Naive thymus-derived CD4-positive, alpha-beta T cell (primary cell): ENCODE measurements at regions not wholly inside any gene's neighbourhood (a gene's known extent, or its start where the extent isn't known, plus 50 kb on each side); places are given as distances from the start of the nearest gene placed in this dataset.

Experiments used
- ATAC-seq: fragments of 150-1000 bp; cut with Tn5 transposase; 2 replicates; pipeline ENCODE4 v1.10.0; 2021; ENCODE audit warnings: mild to moderate bottlenecking, moderate library complexity
- CTCF ChIA-PET: fragments of 350-600 bp; sonication (Branson Sonifier 250); formaldehyde crosslinking; loops from one replicate; lab custom pipeline; 2021; ENCODE audit warnings: antibody characterized with exemption; lab: Charles Lee
- POLR2A ChIA-PET: fragments of 350-600 bp; sonication (Branson Sonifier 250); formaldehyde crosslinking; loops from one replicate; lab custom pipeline; 2021; ENCODE audit warnings: antibody characterized with exemption, inconsistent platforms; lab: Charles Lee
- DNase-seq, 9 donors: peaks; one replicate each; pipeline versions ENCODE4 v3.0.0 to v3.0.0-alpha.2; 2020 to 2022; ENCODE audit warnings: mixed read lengths in 1 of 9
- H3K27ac ChIP-seq: one replicate; pipeline ENCODE4 v1.7.0; 2013; ENCODE audit warnings: mild to moderate bottlenecking, low read depth, low read length, moderate library complexity
- H3K27me3 ChIP-seq, 2 donors: one replicate each; pipeline ENCODE4 v1.7.0; 2013; ENCODE audit warnings: low read length in 2 of 2, mild to moderate bottlenecking in 2 of 2, moderate library complexity in 2 of 2; ENCODE audit not compliant: control insufficient read depth in 2 of 2, insufficient read depth in 2 of 2
- H3K36me3 ChIP-seq, 3 experiments: 1 replicate in 2 of 3; 2 replicates in 1 of 3; pipeline ENCODE4 v1.7.0; 2013; ENCODE audit warnings: low read length in 3 of 3, mild to moderate bottlenecking in 3 of 3, moderate library complexity in 1 of 3; ENCODE audit not compliant: insufficient read depth in 3 of 3, control insufficient read depth in 2 of 3
- H3K4me1 ChIP-seq, 2 donors: one replicate each; pipeline ENCODE4 v1.7.0; 2013; ENCODE audit warnings: low read length in 2 of 2, mild to moderate bottlenecking in 2 of 2, moderate library complexity in 1 of 2; ENCODE audit not compliant: control insufficient read depth in 2 of 2, insufficient read depth in 2 of 2
- H3K4me3 ChIP-seq: 2 replicates; pipeline ENCODE4 v1.7.0; 2013; ENCODE audit warnings: mild to moderate bottlenecking, low read length
- H3K9me3 ChIP-seq, 3 experiments: 1 replicate in 2 of 3; 2 replicates in 1 of 3; pipeline ENCODE4 v1.7.0; 2013; ENCODE audit warnings: low read length in 3 of 3; ENCODE audit not compliant: control insufficient read depth in 2 of 3
- H3K27ac Mint-ChIP-seq, 9 donors: one replicate each; pipeline ENCODE4 v1.8.0; 2020 to 2022; ENCODE audit warnings: mixed read lengths in 9 of 9, mild to moderate bottlenecking in 8 of 9, moderate library complexity in 5 of 9, inconsistent platforms in 2 of 9
- H3K27me3 Mint-ChIP-seq, 5 donors: one replicate each; pipeline ENCODE4 v1.8.0; 2021 to 2022; ENCODE audit warnings: mixed read lengths in 5 of 5, mild to moderate bottlenecking in 1 of 5
- H3K36me3 Mint-ChIP-seq, 5 donors: one replicate each; pipeline ENCODE4 v1.8.0; 2020 to 2022; ENCODE audit warnings: mixed read lengths in 5 of 5, mild to moderate bottlenecking in 3 of 5, inconsistent platforms in 1 of 5
- H3K4me1 Mint-ChIP-seq, 7 donors: one replicate each; pipeline ENCODE4 v1.8.0; 2020 to 2022; ENCODE audit warnings: mixed read lengths in 7 of 7, mild to moderate bottlenecking in 3 of 7, inconsistent platforms in 1 of 7
- H3K4me3 Mint-ChIP-seq, 10 donors: one replicate each; pipeline ENCODE4 v1.8.0; 2020 to 2022; ENCODE audit warnings: mild to moderate bottlenecking in 10 of 10, mixed read lengths in 10 of 10, moderate library complexity in 6 of 10, inconsistent platforms in 2 of 10
- H3K9me3 Mint-ChIP-seq, 11 donors: one replicate each; pipeline ENCODE4 v1.8.0; 2020 to 2022; ENCODE audit warnings: mixed read lengths in 11 of 11, mild to moderate bottlenecking in 4 of 11, inconsistent platforms in 1 of 11, moderate library complexity in 1 of 11
- intact Hi-C, 2 donors: fragments of 100-400 bp; cut with micrococcal nuclease; formaldehyde crosslinking; loops; one replicate each; pipeline ENCODE4 v1.15.1; 2023

- Mint-ChIP-seq H3K27me3 (peaks cover 0 to 17% (median 2%) of the 10 kb centered on the region in 5 donors), H3K4me3 (no peak overlapping the region), H3K4me1 (peaks cover 0 to 2% (median 0%) of the 10 kb centered on the region in 7 donors), H3K36me3 (no peaks in the 10 kb centered on the region), H3K9me3 (no peaks in the 10 kb centered on the region), H3K27ac (no peak overlapping the region)
- DNase-seq (no peak), ATAC-seq (no peak)
- Histone ChIP-seq H3K4me3 (no peak overlapping the region), H3K4me1 (no peaks in the 10 kb centered on the region), H3K27me3 (no peaks in the 10 kb centered on the region), H3K9me3 (no peaks in the 10 kb centered on the region), H3K27ac (no peak overlapping the region), H3K36me3 (no peaks in the 10 kb centered on the region)
- intact Hi-C loops = no loop called here
- ChIA-PET POLR2A (no interaction called here), CTCF (no interaction called here)
These were observed 114.8 kb upstream of the RFLNA start for GRCh38 chr12:124179936-124180607.

GRCh38 chr12:124183172-124183571 lies 111.7 kb upstream of the RFLNA start:
- no peak for DNase-seq
- ATAC-seq = no peak
- Histone ChIP-seq H3K4me1 (no peaks in the 10 kb centered on the region), H3K27me3 (no peaks in the 10 kb centered on the region), H3K4me3 (no peak overlapping the region), H3K27ac (no peak overlapping the region), H3K36me3 (no peaks in the 10 kb centered on the region), H3K9me3 (no peaks in the 10 kb centered on the region)
- ChIA-PET CTCF (no interaction called here), POLR2A (no interaction called here)
- no peaks in the 10 kb centered on the region for H3K36me3 Mint-ChIP-seq
- H3K27ac Mint-ChIP-seq = no peak overlapping the region
- no peaks in the 10 kb centered on the region for H3K9me3 Mint-ChIP-seq
- H3K4me1 Mint-ChIP-seq = peaks cover 0 to 2% (median 0%) of the 10 kb centered on the region in 7 donors
- no peak overlapping the region for H3K4me3 Mint-ChIP-seq
- intact Hi-C loops = no loop called here
- H3K27me3 Mint-ChIP-seq = peaks cover 0 to 9% (median 0%) of the 10 kb centered on the region in 5 donors

GRCh38 chr12:124184456-124184855 lies 110.4 kb upstream of the RFLNA start:
- Mint-ChIP-seq H3K9me3 (no peaks in the 10 kb centered on the region), H3K27me3 (peaks cover 0 to 3% (median 0%) of the 10 kb centered on the region in 5 donors), H3K27ac (no peak overlapping the region), H3K4me3 (no peak overlapping the region), H3K36me3 (no peaks in the 10 kb centered on the region), H3K4me1 (peaks cover 0 to 2% (median 0%) of the 10 kb centered on the region in 7 donors)
- no peaks in the 10 kb centered on the region for H3K4me1 ChIP-seq
- intact Hi-C loops = no loop called here
- no peak for ATAC-seq
- no peaks in the 10 kb centered on the region for H3K9me3 ChIP-seq
- no peaks in the 10 kb centered on the region for H3K36me3 ChIP-seq
- POLR2A ChIA-PET = no interaction called here
- no peak overlapping the region for H3K27ac ChIP-seq
- H3K4me3 ChIP-seq = no peak overlapping the region
- CTCF ChIA-PET = no interaction called here
- H3K27me3 ChIP-seq = no peaks in the 10 kb centered on the region
- DNase-seq = no peak

- Histone ChIP-seq H3K4me3 (no peak overlapping the region), H3K9me3 (no peaks in the 10 kb centered on the region), H3K27me3 (no peaks in the 10 kb centered on the region), H3K36me3 (no peaks in the 10 kb centered on the region), H3K4me1 (no peaks in the 10 kb centered on the region), H3K27ac (no peak overlapping the region)
- POLR2A ChIA-PET = no interaction called here
- Mint-ChIP-seq H3K9me3 (no peaks in the 10 kb centered on the region), H3K36me3 (peaks cover 0 to under 1% (median 0%) of the 10 kb centered on the region in 5 donors), H3K4me1 (peaks cover 0 to 10% (median 0%) of the 10 kb centered on the region in 7 donors), H3K27me3 (peaks cover 0 to 3% (median 0%) of the 10 kb centered on the region in 5 donors), H3K4me3 (no peak overlapping the region), H3K27ac (no peak overlapping the region)
- intact Hi-C loops = no loop called here
- ATAC-seq (no peak), DNase-seq (no peak)
- CTCF ChIA-PET = interaction anchor here (0.6 kb wide), 1 partner anchor 79 kb away, joined by 3 read pairs; no protein-coding TSS in a partner anchor
These were observed 108.8 kb upstream of the RFLNA start for GRCh38 chr12:124185971-124186686.

GRCh38 chr12:124188084-124188483 lies 106.8 kb upstream of the RFLNA start:
- Mint-ChIP-seq H3K4me3 (no peak overlapping the region), H3K9me3 (peaks cover 0 to 4% (median 0%) of the 10 kb centered on the region in 11 donors), H3K4me1 (peaks cover 0 to 14% (median 0%) of the 10 kb centered on the region in 7 donors), H3K36me3 (peaks cover 0 to 5% (median 0%) of the 10 kb centered on the region in 5 donors), H3K27ac (no peak overlapping the region), H3K27me3 (no peaks in the 10 kb centered on the region)
- CTCF ChIA-PET = no interaction called here
- DNase-seq = no peak
- no peaks in the 10 kb centered on the region for H3K27me3 ChIP-seq
- intact Hi-C loops = no loop called here
- no peak for ATAC-seq
- no peak overlapping the region for H3K4me3 ChIP-seq
- H3K4me1 ChIP-seq = no peaks in the 10 kb centered on the region
- POLR2A ChIA-PET = no interaction called here
- no peaks in the 10 kb centered on the region for H3K36me3 ChIP-seq
- no peaks in the 10 kb centered on the region for H3K9me3 ChIP-seq
- no peak overlapping the region for H3K27ac ChIP-seq

- intact Hi-C loops = no loop called here
- H3K4me1 Mint-ChIP-seq = peaks cover 0 to 14% (median 0%) of the 10 kb centered on the region in 7 donors
- no peak overlapping the region for H3K4me3 ChIP-seq
- no peaks in the 10 kb centered on the region for H3K36me3 ChIP-seq
- DNase-seq = no peak
- H3K9me3 Mint-ChIP-seq = peaks cover 0 to 9% (median 0%) of the 10 kb centered on the region in 11 donors
- H3K27ac ChIP-seq = no peak overlapping the region
- H3K27me3 Mint-ChIP-seq = peaks cover 0 to 5% (median 0%) of the 10 kb centered on the region in 5 donors
- H3K4me3 Mint-ChIP-seq = no peak overlapping the region
- H3K27me3 ChIP-seq = no peaks in the 10 kb centered on the region
- POLR2A ChIA-PET = no interaction called here
- no peaks in the 10 kb centered on the region for H3K4me1 ChIP-seq
- CTCF ChIA-PET = no interaction called here
- peaks cover 0 to 5% (median 0%) of the 10 kb centered on the region in 5 donors for H3K36me3 Mint-ChIP-seq
- ATAC-seq = no peak
- no peak overlapping the region for H3K27ac Mint-ChIP-seq
- H3K9me3 ChIP-seq = no peaks in the 10 kb centered on the region
These were observed 106.1 kb upstream of the RFLNA start for GRCh38 chr12:124188561-124189405.
